OCI-LY7 (cell line): ENCODE measurements at regions not wholly inside any gene's neighbourhood (a gene's known extent, or its start where the extent isn't known, plus 50 kb on each side); places are given as distances from the start of the nearest gene placed in this dataset.

Experiments
- BruUV-seq: library from RNA; stranded (reverse); fragments of 400-500 nt; replicated peaks from 2 replicates; lab custom pipeline; 2021; lab: Mats Ljungman, UMichigan
- CTCF ChIA-PET: fragments of 300-600 bp; sonication (Branson Sonifier 250); formaldehyde crosslinking; loops from one replicate; lab custom pipeline; 2022; ENCODE audit warnings: antibody characterized with exemption; ENCODE audit not compliant: unreplicated experiment; lab: Charles Lee
- POLR2A ChIA-PET: fragments of 300-600 bp; sonication (Branson Sonifier 250); formaldehyde crosslinking; loops from one replicate; lab custom pipeline; 2022; ENCODE audit warnings: antibody characterized with exemption; lab: Charles Lee
- DNase-seq: peaks from one replicate; pipeline ENCODE4 v3.0.0-alpha.2; 2015; ENCODE audit warnings: low spot score
- H2AFZ ChIP-seq: fragments of 200-600 bp; sonication (generic), shearing (Covaris generic); 2 replicates; pipeline ENCODE4 v1.6.1; 2014; ENCODE audit warnings: mild to moderate bottlenecking, antibody characterized with exemption, low read length, moderate library complexity
- H3K27ac ChIP-seq: fragments of 200-600 bp; sonication (generic); 2 replicates; pipeline ENCODE4 v1.5.1; 2014; ENCODE audit warnings: mixed run types, low read depth, mild to moderate bottlenecking, moderate library complexity, low read length, inconsistent platforms; ENCODE audit not compliant: poor library complexity, severe bottlenecking
- H3K36me3 ChIP-seq: fragments of 200-600 bp; sonication (generic); 2 replicates; pipeline ENCODE4 v1.6.1; 2014; ENCODE audit warnings: mild to moderate bottlenecking, antibody characterized with exemption, low read length, moderate library complexity, mixed read lengths; ENCODE audit not compliant: insufficient read depth
- H3K4me1 ChIP-seq: fragments of 200-600 bp; sonication (generic); 2 replicates; pipeline ENCODE4 v1.5.1; 2014; ENCODE audit warnings: mild to moderate bottlenecking, low read length; ENCODE audit not compliant: insufficient read depth, poor library complexity, severe bottlenecking
- H3K4me2 ChIP-seq: fragments of 200-600 bp; sonication (generic); 2 replicates; pipeline ENCODE4 v1.6.1; 2014; ENCODE audit warnings: mild to moderate bottlenecking, low read length
- H3K4me3 ChIP-seq: fragments of 200-600 bp; sonication (generic); 2 replicates; pipeline ENCODE4 v1.5.1; 2014; ENCODE audit warnings: mild to moderate bottlenecking, low read depth, low read length; ENCODE audit not compliant: poor library complexity, severe bottlenecking
- H3K79me2 ChIP-seq: fragments of 200-600 bp; sonication (generic); 2 replicates; pipeline ENCODE4 v1.6.1; 2016; ENCODE audit warnings: low read depth, mild to moderate bottlenecking, low read length, moderate library complexity, mixed read lengths; ENCODE audit not compliant: insufficient read depth
- H3K9me2 ChIP-seq: fragments of 200-600 bp; sonication (generic); 2 replicates; pipeline ENCODE4 v1.6.1; 2016; ENCODE audit warnings: mild to moderate bottlenecking, low read length, mixed read lengths; ENCODE audit not compliant: insufficient read depth
- H3K9me3 ChIP-seq: fragments of 200-600 bp; sonication (generic); 2 replicates; pipeline ENCODE4 v1.6.1; 2014; ENCODE audit warnings: mild to moderate bottlenecking, mixed run types, low read length, mixed read lengths
- H4K20me1 ChIP-seq: fragments of 200-600 bp; sonication (generic); 2 replicates; pipeline ENCODE4 v1.6.1; 2014; ENCODE audit warnings: mild to moderate bottlenecking, antibody characterized with exemption, low read length, moderate library complexity, mixed read lengths; ENCODE audit not compliant: insufficient read depth
- EZH2phosphoT487 ChIP-seq: fragments of 200-600 bp; sonication (generic); IDR thresholded peaks from 2 replicates; pipeline ENCODE4 v1.6.1; 2018; ENCODE audit warnings: low read depth, borderline replicate concordance, mild to moderate bottlenecking, mixed run types, antibody characterized with exemption, low read length, moderate library complexity, mixed read lengths
- intact Hi-C: fragments of 100-400 bp; cut with micrococcal nuclease; formaldehyde crosslinking; loops from one replicate; pipeline ENCODE4 v1.10.0; 2022; ENCODE audit not compliant: unreplicated experiment
- TF ChIP-seq, protein P1 (sequence below): fragments of 200-600 bp; sonication (generic); conservative IDR thresholded peaks from 2 replicates; pipeline ENCODE4 v1.5.1; 2014; ENCODE audit warnings: mild to moderate bottlenecking, antibody characterized with exemption, low read length, moderate library complexity, mixed read lengths

DNA sequence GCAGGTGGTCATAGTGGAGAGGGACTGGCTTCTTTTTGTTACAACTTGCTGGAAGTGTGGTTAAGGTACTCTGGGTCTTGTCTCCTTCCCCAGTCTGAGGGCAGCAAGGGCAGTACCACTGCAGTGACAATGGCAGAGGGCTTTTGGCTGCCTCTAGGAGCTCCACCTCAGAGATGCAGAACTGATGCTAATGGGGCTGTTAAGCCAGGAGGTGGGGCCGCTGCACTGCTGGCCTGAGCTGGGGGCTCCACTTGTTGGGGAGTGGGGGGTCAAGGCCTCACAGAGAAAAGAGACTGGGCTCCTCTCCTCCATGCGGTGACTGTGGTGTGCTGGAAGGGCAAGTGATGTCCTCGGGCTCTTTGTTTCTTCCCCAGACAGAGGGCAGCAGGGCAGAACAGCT is 135.7 kb downstream of the DSEL start:
- H3K4me2 ChIP-seq = no peak overlapping the region
- H2AFZ ChIP-seq = no peak overlapping the region
- no peaks in the 10 kb centered on the region for H3K9me3 ChIP-seq
- no peak for DNase-seq
- H3K79me2 ChIP-seq = no peaks in the 10 kb centered on the region
- POLR2A ChIA-PET = no interaction called here
- no peaks in the 10 kb centered on the region for H4K20me1 ChIP-seq
- no peak for TF ChIP-seq EZH2phosphoT487
- TF ChIP-seq, protein P1, sequence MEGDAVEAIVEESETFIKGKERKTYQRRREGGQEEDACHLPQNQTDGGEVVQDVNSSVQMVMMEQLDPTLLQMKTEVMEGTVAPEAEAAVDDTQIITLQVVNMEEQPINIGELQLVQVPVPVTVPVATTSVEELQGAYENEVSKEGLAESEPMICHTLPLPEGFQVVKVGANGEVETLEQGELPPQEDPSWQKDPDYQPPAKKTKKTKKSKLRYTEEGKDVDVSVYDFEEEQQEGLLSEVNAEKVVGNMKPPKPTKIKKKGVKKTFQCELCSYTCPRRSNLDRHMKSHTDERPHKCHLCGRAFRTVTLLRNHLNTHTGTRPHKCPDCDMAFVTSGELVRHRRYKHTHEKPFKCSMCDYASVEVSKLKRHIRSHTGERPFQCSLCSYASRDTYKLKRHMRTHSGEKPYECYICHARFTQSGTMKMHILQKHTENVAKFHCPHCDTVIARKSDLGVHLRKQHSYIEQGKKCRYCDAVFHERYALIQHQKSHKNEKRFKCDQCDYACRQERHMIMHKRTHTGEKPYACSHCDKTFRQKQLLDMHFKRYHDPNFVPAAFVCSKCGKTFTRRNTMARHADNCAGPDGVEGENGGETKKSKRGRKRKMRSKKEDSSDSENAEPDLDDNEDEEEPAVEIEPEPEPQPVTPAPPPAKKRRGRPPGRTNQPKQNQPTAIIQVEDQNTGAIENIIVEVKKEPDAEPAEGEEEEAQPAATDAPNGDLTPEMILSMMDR = no peak
- BruUV-seq = no TSS peak
- no peaks in the 10 kb centered on the region for H3K36me3 ChIP-seq
- no peaks in the 10 kb centered on the region for H3K4me1 ChIP-seq
- no peak overlapping the region for H3K27ac ChIP-seq
- H3K4me3 ChIP-seq = no peak overlapping the region
- H3K9me2 ChIP-seq = no peaks in the 10 kb centered on the region
- intact Hi-C loops = no loop called here
- CTCF ChIA-PET = no interaction called here

DNA sequence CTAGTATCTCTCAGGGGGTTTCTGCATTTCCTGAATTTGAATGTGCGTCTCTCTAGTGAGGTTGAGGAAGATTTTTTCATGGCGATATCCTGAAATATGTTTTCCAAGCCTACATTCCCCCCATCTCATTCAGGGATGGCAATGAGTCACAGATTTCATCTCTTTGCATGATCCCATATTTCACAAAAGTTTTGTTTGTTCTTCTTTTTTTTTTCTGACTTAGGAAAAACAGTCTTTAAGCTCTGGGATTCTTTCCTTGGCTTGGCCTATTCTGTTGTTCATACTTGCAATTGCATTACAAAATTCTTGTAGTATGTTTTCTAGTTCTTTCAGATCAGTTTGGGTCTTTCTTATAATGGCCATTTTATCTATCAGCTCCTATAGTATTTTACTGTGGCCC is 136.5 kb downstream of the DSEL start:
- H2AFZ ChIP-seq = no peak overlapping the region
- no peaks in the 10 kb centered on the region for H3K9me3 ChIP-seq
- no peak overlapping the region for H3K27ac ChIP-seq
- H3K36me3 ChIP-seq = no peaks in the 10 kb centered on the region
- H4K20me1 ChIP-seq = no peaks in the 10 kb centered on the region
- no peak for TF ChIP-seq EZH2phosphoT487
- TF ChIP-seq, protein P1 = no peak
- H3K4me1 ChIP-seq = no peaks in the 10 kb centered on the region
- no peak overlapping the region for H3K4me2 ChIP-seq
- ChIA-PET CTCF (no interaction called here), POLR2A (no interaction called here)
- no peaks in the 10 kb centered on the region for H3K9me2 ChIP-seq
- no TSS peak for BruUV-seq
- intact Hi-C loops = no loop called here
- no peaks in the 10 kb centered on the region for H3K79me2 ChIP-seq
- DNase-seq = no peak
- H3K4me3 ChIP-seq = no peak overlapping the region

DNA sequence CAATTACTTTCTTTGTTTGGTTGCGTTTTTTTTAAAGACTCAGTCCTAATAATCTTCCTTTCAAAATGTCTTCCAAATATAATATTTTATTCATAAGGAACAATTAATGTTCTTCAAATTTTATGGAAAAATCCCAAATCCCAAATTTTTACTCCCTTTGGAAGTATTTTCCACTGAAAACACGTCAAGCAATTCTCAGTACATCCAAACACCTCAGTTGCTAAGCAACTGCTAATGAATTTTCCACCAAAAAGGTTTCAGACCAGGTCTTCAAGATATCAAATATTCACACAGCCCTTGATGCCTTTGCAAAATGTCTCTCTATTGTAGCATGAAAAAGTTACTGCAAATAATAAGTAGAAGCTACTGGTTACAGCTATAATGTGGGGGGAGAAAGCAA is 140.1 kb downstream of the DSEL start:
- BruUV-seq = no TSS peak
- Histone ChIP-seq H3K27ac (no peak overlapping the region), H3K9me3 (no peaks in the 10 kb centered on the region), H3K79me2 (no peaks in the 10 kb centered on the region), H4K20me1 (no peaks in the 10 kb centered on the region), H3K4me2 (no peak overlapping the region), H3K4me3 (no peak overlapping the region), H3K4me1 (no peaks in the 10 kb centered on the region), H3K9me2 (no peaks in the 10 kb centered on the region), H2AFZ (no peak overlapping the region), H3K36me3 (no peaks in the 10 kb centered on the region)
- TF ChIP-seq EZH2phosphoT487 = no peak
- TF ChIP-seq, protein P1 = no peak
- no peak for DNase-seq
- POLR2A ChIA-PET = no interaction called here
- intact Hi-C loops = no loop called here
- CTCF ChIA-PET = no interaction called here
